Transverse colon (tissue), 4 donors: ENCODE measurements at regions not wholly inside any gene's neighbourhood (a gene's known extent, or its start where the extent isn't known, plus 50 kb on each side); places are given as distances from the start of the nearest gene placed in this dataset.

Experiments
- DNase-seq: peaks from one replicate; pipeline ENCODE4 v3.0.0-alpha.2; 2019
- H3K27ac ChIP-seq, 4 donors: fragments of 200-600 bp; sonication (generic); 2 replicates each; pipeline ENCODE4 v1.5.1; 2016 to 2018; ENCODE audit warnings: inconsistent platforms in 4 of 4
- H3K27me3 ChIP-seq: fragments of 200-600 bp; sonication (generic); 2 replicates; pipeline ENCODE4 v1.5.1; 2017; ENCODE audit warnings: inconsistent platforms
- H3K36me3 ChIP-seq, 4 donors: fragments of 200-600 bp; sonication (generic); 2 replicates each; pipeline ENCODE4 v1.5.1; 2017 to 2019; ENCODE audit warnings: inconsistent platforms in 4 of 4
- H3K4me1 ChIP-seq, 4 donors: fragments of 200-600 bp; sonication (generic); 2 replicates each; pipeline ENCODE4 v1.5.1; 2017 to 2020; ENCODE audit warnings: inconsistent platforms in 4 of 4
- H3K4me3 ChIP-seq, 4 donors: fragments of 200-600 bp; sonication (generic); 1 replicate in 1 of 4; 2 replicates in 3 of 4; pipeline versions ENCODE4 v1.5.1 to v1.6.1; 2017 to 2019; ENCODE audit warnings: inconsistent platforms in 4 of 4
- H3K9me3 ChIP-seq, 2 donors: fragments of 200-600 bp; sonication (generic); 2 replicates each; pipeline ENCODE4 v1.5.1; 2017 to 2019; ENCODE audit warnings: inconsistent platforms in 2 of 2
- EP300 ChIP-seq: sonication (generic); formaldehyde crosslinking; IDR thresholded peaks from one replicate; pipeline ENCODE4 v1.6.1; 2017; ENCODE audit warnings: antibody characterized with exemption, low read depth
- POLR2A ChIP-seq: fragments of 450-650 bp; IDR thresholded peaks from one replicate; pipeline ENCODE4 v1.6.1; 2016; ENCODE audit warnings: antibody characterized with exemption, mild to moderate bottlenecking, moderate library complexity
- POLR2AphosphoS5 ChIP-seq, 3 donors: sonication (generic); formaldehyde crosslinking; IDR thresholded peaks; one replicate each; pipeline ENCODE4 v1.6.1; 2016; ENCODE audit warnings: antibody characterized with exemption in 3 of 3
- WGBS, 2 donors: methylation state at CpG; one replicate each; pipeline ENCODE4 v1.1.5; 2018; ENCODE audit warnings: low coverage in 1 of 2; 5-methylcytosine and 5-hydroxymethylcytosine counted together
- in situ Hi-C, 4 donors: fragments of 200-750 bp; cut with MboI; loops; one replicate each; pipeline versions ENCODE4 v1.15.0 to v1.15.1; 2017; ENCODE audit warnings: low sequenced_read_pairs in 3 of 4, low pct_ligation_motif_present in 1 of 4, low pct_unique_long_range_greater_than_20kb in 1 of 4
- intact Hi-C: fragments of 100-400 bp; cut with DNase I; formaldehyde crosslinking; loops from one replicate; pipeline ENCODE4 v1.15.1; 2023; ENCODE audit warnings: low total_unique reads
- TF ChIP-seq, protein P1 (sequence below), 5 experiments: fragments of 200-600 bp in 3 of 5; fragments of 450-650 bp in 2 of 5; sonication (generic) in 3 of 5; IDR thresholded peaks; 1 replicate in 2 of 5; 2 replicates in 3 of 5; pipeline ENCODE4 v1.5.1; 2016 to 2017; ENCODE audit warnings: antibody characterized with exemption in 5 of 5, inconsistent platforms in 3 of 5, mild to moderate bottlenecking in 2 of 5, moderate library complexity in 1 of 5

DNA sequence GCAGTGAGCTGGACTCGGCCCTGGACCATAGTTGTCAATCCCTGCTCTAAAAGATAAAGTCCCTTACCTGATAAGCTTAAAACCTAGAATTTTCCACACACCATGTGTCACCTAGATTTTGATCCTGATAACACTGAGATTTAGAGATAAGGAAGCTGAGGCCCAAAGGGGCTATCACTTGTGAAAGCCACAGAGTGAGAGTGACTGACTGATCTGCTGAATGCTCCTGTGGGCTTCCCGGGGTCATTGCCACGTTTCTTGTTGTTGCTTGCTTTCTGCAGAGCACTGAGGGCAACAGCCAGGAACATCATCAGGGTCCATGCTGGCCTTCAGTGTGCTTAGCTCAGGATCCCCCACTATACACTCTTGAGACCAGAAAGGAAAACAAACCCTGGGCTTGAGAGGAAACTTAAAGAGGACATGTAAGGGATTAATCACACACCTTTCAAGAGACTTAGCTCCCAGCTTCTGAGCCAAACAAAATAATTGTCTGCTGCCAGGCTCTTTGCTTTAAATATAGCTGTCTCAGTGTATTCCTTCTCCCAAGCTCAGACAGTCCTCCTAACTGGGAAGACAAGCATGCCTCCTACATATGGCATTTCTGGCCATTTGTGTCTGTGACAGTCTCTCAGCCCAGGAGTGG lies 82.6 kb upstream of the ARHGAP5 start:
- in situ Hi-C loops (no loop called here), intact Hi-C loops (no loop called here)
- Histone ChIP-seq H3K4me3 (no peak overlapping the region), H3K9me3 (no peaks in the 10 kb centered on the region), H3K27me3 (no peaks in the 10 kb centered on the region), H3K36me3 (no peaks in the 10 kb centered on the region), H3K27ac (no peak overlapping the region), H3K4me1 (peaks cover 0 to 11% (median 7%) of the 10 kb centered on the region in 4 donors)
- 60 to 69% methylated on average over 1 to 3 of the region's 3 CpGs for WGBS, 2 donors
- TF ChIP-seq POLR2AphosphoS5 (IDR thresholded peaks at IDR 0.05) = no peak
- DNase-seq = no peak

DNA sequence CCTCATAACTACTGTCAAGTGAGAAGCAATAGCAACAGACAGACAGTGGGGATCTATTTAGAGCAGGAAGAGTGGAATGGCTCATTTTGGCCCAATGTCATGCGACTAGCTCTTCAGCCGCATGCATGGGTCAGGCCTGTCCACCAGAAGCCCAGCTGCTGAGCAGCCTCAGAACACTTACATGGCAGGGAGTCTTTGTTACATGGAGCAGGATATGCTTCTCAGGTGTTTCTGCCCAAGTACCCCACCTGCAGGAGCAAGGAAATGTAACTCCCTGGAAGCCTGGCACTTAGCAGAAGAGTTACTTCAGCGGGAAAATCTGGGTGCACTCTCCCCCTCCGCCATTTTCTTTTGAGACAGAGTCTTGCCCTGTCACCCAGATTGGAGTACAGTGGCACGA lies 73.5 kb upstream of the ARHGAP5 start:
- H3K9me3 ChIP-seq = no peaks in the 10 kb centered on the region
- H3K4me3 ChIP-seq = no peak overlapping the region
- H3K36me3 ChIP-seq = no peaks in the 10 kb centered on the region
- no peaks in the 10 kb centered on the region for H3K4me1 ChIP-seq
- H3K27me3 ChIP-seq = no peaks in the 10 kb centered on the region
- WGBS, 2 donors = 88 to 94% methylated on average over 2 to 5 of the region's 5 CpGs
- intact Hi-C loops (no loop called here), in situ Hi-C loops (no loop called here)
- DNase-seq = no peak
- no peak overlapping the region for H3K27ac ChIP-seq
- TF ChIP-seq EP300 (no peak), POLR2A (no peak), POLR2AphosphoS5 (IDR thresholded peaks at IDR 0.05) (no peak)
- TF ChIP-seq, protein P1, sequence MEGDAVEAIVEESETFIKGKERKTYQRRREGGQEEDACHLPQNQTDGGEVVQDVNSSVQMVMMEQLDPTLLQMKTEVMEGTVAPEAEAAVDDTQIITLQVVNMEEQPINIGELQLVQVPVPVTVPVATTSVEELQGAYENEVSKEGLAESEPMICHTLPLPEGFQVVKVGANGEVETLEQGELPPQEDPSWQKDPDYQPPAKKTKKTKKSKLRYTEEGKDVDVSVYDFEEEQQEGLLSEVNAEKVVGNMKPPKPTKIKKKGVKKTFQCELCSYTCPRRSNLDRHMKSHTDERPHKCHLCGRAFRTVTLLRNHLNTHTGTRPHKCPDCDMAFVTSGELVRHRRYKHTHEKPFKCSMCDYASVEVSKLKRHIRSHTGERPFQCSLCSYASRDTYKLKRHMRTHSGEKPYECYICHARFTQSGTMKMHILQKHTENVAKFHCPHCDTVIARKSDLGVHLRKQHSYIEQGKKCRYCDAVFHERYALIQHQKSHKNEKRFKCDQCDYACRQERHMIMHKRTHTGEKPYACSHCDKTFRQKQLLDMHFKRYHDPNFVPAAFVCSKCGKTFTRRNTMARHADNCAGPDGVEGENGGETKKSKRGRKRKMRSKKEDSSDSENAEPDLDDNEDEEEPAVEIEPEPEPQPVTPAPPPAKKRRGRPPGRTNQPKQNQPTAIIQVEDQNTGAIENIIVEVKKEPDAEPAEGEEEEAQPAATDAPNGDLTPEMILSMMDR (IDR thresholded peaks at IDR 0.05) = no peak

DNA sequence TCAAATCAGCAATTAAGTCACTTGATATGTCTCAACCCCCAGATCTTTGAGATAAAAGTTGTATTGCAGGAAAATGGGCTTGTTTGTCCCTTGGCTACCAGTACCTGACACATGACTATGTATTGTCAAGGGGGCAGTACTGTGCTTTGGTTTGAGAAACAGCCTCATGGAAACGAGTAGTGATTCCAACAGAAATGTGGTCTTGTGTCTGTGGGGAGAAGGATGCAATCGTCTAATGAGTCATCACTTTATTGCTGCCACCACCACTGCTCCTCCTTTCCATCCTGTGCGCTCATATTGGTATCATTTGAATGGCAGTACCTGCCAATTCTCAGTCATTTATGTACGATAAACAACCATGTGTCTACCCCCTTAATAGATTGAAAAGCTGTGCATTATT lies 72.8 kb upstream of the ARHGAP5 start:
- no peak for DNase-seq
- no peaks in the 10 kb centered on the region for H3K4me1 ChIP-seq
- H3K4me3 ChIP-seq = no peak overlapping the region
- intact Hi-C loops = no loop called here
- H3K9me3 ChIP-seq = no peaks in the 10 kb centered on the region
- no peaks in the 10 kb centered on the region for H3K27me3 ChIP-seq
- TF ChIP-seq, protein P1 (IDR thresholded peaks at IDR 0.05) = no peak
- TF ChIP-seq EP300 (no peak), POLR2A (no peak), POLR2AphosphoS5 (IDR thresholded peaks at IDR 0.05) (no peak)
- H3K27ac ChIP-seq = no peak overlapping the region
- in situ Hi-C loops = no loop called here
- WGBS, 2 donors = 77 to 80% methylated on average over 3 to 4 of the region's 4 CpGs
- H3K36me3 ChIP-seq = no peaks in the 10 kb centered on the region

DNA sequence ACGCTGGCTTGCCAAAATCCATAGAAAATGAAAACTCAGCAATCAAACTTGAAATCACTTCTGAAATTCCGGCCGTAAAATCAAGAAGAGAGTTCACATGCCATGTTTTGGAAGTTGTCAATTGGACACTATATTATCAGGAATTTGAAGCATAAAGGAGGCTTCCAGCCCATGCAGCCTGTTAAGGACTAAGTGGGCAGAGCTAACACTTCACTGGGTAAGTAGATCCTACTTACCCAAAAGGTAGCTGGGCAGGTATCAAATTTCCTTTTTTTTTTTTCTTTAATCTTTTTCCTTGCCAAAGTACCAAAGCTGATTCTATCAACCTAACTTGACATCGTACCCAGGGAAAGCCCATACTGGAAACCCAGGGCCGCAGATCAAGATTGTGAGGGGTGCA lies 71.5 kb upstream of the ARHGAP5 start:
- no peaks in the 10 kb centered on the region for H3K9me3 ChIP-seq

More for the DNA sequence above, 71.5 kb upstream of the ARHGAP5 start:
- Histone ChIP-seq H3K27me3 (no peaks in the 10 kb centered on the region), H3K36me3 (no peaks in the 10 kb centered on the region), H3K4me3 (no peak overlapping the region), H3K4me1 (no peaks in the 10 kb centered on the region), H3K27ac (no peak overlapping the region)
- TF ChIP-seq POLR2AphosphoS5 (IDR thresholded peaks at IDR 0.05) (no peak), POLR2A (no peak), EP300 (no peak)
- TF ChIP-seq, protein P1 (IDR thresholded peaks at IDR 0.05) = no peak
- 85% methylated on average over 5 of the region's 5 CpGs; no CpG with 5 or more reads in 1 of the 2 donors for WGBS, 2 donors
- intact Hi-C loops (no loop called here), in situ Hi-C loops (no loop called here)
- no peak for DNase-seq
